MM.1S (cell line): ENCODE measurements at regions not wholly inside any gene's neighbourhood (a gene's known extent, or its start where the extent isn't known, plus 50 kb on each side); places are given as distances from the start of the nearest gene placed in this dataset.

Experiments used
- CTCF ChIP-seq: fragments of 300-600 bp; sonication (generic); IDR thresholded peaks from 2 replicates; pipeline ENCODE4 v1.5.1; 2016; ENCODE audit warnings: antibody characterized with exemption, low read length, mixed read lengths
- EZH2 ChIP-seq: fragments of 300-600 bp; sonication (generic); optimal IDR thresholded peaks from 2 replicates; pipeline ENCODE3; 2017; ENCODE audit warnings: low read depth, mild to moderate bottlenecking, antibody characterized with exemption, low read length, mixed read lengths
- EZH2phosphoT487 ChIP-seq: fragments of 300-600 bp; sonication (generic); IDR thresholded peaks from 2 replicates; pipeline ENCODE4 v1.6.1; 2018; ENCODE audit warnings: antibody characterized with exemption, low read length

GRCh38 chr12:105769486-105769885, 369.3 kb downstream of the NUAK1 start:
- no peak for TF ChIP-seq CTCF
- no peak for TF ChIP-seq EZH2
- TF ChIP-seq EZH2phosphoT487 = no peak
